ENCODE measurements at regions not wholly inside any gene's neighbourhood (a gene's known extent, or its start where the extent isn't known, plus 50 kb on each side); places are given as distances from the start of the nearest gene placed in this dataset.

DNA sequence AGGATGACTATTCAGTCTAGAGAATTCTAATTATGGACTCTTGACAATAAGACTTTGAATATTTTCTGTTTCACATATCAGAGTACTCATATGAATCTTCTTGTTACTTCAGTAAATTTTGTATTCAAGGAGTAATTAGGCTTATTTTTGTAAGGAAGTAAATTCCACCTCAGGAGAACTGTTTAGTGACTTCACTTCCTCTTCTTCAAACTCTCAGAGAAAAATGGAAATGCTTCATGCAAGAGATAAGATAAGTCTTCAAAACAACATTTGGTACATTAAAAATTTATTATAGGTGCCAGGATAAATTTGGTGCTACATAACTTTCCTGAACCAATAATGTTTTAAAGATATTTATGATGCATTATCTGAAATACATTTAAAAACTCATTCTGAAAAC lies 1421.9 kb downstream of the PCDH7 start:
- H3K36me3 ChIP-seq, result no peaks in the 10 kb centered on the region
- DNase-seq (ENCODE audit: low spot score in 2 of 2), result no peak
- intact Hi-C loops (cut with DNase I; ENCODE audit: low total_unique reads), result no loop called here
- H3K4me3 ChIP-seq, result no peak overlapping the region
- H3K27ac ChIP-seq, result no peak overlapping the region
- TF ChIP-seq POLR2AphosphoS5 (IDR thresholded peaks at IDR 0.05) (no peak), POLR2A (IDR thresholded peaks at IDR 0.05) (no peak)
- TF ChIP-seq, protein P1, sequence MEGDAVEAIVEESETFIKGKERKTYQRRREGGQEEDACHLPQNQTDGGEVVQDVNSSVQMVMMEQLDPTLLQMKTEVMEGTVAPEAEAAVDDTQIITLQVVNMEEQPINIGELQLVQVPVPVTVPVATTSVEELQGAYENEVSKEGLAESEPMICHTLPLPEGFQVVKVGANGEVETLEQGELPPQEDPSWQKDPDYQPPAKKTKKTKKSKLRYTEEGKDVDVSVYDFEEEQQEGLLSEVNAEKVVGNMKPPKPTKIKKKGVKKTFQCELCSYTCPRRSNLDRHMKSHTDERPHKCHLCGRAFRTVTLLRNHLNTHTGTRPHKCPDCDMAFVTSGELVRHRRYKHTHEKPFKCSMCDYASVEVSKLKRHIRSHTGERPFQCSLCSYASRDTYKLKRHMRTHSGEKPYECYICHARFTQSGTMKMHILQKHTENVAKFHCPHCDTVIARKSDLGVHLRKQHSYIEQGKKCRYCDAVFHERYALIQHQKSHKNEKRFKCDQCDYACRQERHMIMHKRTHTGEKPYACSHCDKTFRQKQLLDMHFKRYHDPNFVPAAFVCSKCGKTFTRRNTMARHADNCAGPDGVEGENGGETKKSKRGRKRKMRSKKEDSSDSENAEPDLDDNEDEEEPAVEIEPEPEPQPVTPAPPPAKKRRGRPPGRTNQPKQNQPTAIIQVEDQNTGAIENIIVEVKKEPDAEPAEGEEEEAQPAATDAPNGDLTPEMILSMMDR (IDR thresholded peaks at IDR 0.05), result no peak
- no peaks in the 10 kb centered on the region for H3K4me1 ChIP-seq
- no peaks in the 10 kb centered on the region for H3K27me3 ChIP-seq
- H3K9me3 ChIP-seq, result no peaks in the 10 kb centered on the region

DNA sequence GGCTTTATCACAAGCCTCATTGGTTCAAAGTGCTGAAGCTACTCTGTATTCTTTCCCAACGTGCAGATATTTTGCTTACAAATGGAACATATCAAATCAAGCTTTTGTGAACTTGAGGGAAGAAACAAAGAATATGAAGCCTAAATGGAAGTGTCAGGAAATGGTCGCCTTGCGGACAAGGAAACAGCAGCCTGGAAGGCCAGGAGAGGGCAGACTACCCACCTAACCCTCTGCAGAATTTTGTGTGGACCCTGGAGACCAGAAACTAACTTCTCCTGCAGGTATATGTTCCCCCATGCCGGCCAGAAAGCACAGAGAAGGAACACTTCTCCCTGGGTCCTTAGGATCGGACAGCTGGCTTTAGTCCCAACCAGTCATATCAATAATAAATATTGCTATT lies 1425.8 kb downstream of the PCDH7 start:
- DNase-seq (ENCODE audit: low spot score in 2 of 2), result no peak
- no peaks in the 10 kb centered on the region for H3K27me3 ChIP-seq
- intact Hi-C loops (cut with DNase I; ENCODE audit: low total_unique reads), result no loop called here
- no peak overlapping the region for H3K4me3 ChIP-seq
- no peaks in the 10 kb centered on the region for H3K4me1 ChIP-seq
- no peaks in the 10 kb centered on the region for H3K36me3 ChIP-seq
- TF ChIP-seq, protein P1 (IDR thresholded peaks at IDR 0.05), result no peak
- TF ChIP-seq POLR2AphosphoS5 (IDR thresholded peaks at IDR 0.05) (no peak), POLR2A (IDR thresholded peaks at IDR 0.05) (no peak)
- no peak overlapping the region for H3K27ac ChIP-seq
- no peaks in the 10 kb centered on the region for H3K9me3 ChIP-seq

DNA sequence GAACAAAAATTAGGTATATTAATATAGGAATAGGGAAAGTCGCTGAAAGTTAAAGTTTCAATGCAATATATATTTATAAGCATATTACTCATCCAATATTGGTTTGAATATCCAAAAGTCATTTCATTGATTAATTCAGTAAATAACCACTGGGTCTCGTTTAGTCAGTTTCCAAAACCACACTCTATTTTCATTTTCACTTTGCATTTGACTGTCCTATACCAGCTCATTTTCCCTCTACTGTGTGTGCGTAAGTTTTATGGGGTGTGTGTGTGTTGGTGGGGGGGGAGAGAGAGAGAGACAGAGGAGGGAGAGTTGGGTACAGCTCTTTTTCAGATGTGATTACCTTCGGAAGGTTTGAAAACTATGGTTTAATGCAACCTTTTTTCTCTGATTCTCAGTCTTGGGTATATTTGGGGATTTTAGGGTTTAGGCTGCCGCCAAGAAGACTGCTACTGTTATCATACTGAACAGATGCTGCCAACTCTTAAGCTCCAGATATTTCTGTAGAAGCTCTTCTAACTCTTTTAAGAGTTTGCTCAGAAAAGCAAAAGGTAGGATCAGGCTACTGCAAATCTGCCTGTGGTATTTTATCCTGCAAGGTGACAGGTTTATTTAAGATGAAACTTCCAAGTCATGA lies 1427.4 kb downstream of the PCDH7 start:
- Histone ChIP-seq H3K27me3 (no peaks in the 10 kb centered on the region), H3K4me1 (no peaks in the 10 kb centered on the region), H3K4me3 (peak overlapping the region in 1 of 3 donors; percentile 31), H3K9me3 (no peaks in the 10 kb centered on the region), H3K36me3 (no peaks in the 10 kb centered on the region), H3K27ac (no peak overlapping the region)
- no peak for DNase-seq (ENCODE audit: low spot score in 2 of 2)
- no peak for TF ChIP-seq POLR2A (IDR thresholded peaks at IDR 0.05)
- no peak for TF ChIP-seq POLR2AphosphoS5 (IDR thresholded peaks at IDR 0.05)
- intact Hi-C loops (cut with DNase I; ENCODE audit: low total_unique reads), result no loop called here

DNA sequence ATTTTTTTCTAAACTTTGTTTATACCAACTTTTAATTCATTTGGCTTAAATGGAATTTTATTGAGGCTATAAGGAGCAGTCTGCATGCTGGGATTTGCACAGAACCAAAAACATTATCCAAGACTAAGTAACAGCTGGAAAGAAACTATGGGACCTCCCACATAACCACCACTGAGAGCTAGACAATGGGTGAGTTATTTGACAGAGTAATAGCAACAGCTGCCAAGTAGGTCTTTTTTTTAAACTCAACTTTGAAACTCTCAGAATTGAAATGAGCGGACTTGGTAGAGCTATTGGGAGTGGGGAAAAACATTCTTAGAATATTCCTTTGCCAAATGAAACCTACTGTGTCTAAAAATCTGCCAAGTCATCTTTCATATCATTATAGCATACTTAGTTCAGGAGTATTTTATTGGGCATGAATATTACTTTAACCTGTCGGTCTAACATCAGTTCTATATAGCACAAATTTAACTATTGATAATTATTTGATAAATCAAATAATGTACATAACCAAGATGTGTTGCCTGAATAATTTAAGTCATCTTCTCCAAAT lies 1428.0 kb downstream of the PCDH7 start:
- DNase-seq (ENCODE audit: low spot score in 2 of 2), result no peak
- Histone ChIP-seq H3K4me3 (no peak overlapping the region), H3K27ac (no peak overlapping the region)

DNA sequence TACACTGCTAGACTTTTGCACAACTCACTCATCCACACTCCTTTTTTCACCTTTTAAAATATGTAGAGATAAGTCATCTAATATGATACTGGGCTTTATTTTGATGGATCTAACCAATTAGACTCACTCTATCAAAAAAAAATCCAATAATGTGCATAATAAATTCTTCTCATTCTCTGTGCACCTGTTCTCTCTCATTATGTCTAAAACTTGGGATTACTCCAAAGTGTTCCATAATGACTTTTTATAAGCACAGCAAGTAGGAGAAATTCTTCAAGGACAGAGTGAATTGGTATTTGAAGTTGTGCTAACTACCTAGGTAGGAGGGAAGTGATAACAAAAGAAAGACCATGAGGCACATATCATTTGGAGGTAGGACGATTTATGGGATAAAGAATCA lies 1438.8 kb downstream of the PCDH7 start:
- intact Hi-C loops (cut with DNase I; ENCODE audit: low total_unique reads), result no loop called here
- DNase-seq (ENCODE audit: low spot score in 2 of 2), result no peak
- Histone ChIP-seq H3K4me1 (no peaks in the 10 kb centered on the region), H3K9me3 (no peaks in the 10 kb centered on the region), H3K36me3 (no peaks in the 10 kb centered on the region), H3K27ac (no peak overlapping the region), H3K4me3 (no peak overlapping the region), H3K27me3 (no peaks in the 10 kb centered on the region)
- no peak for TF ChIP-seq POLR2A (IDR thresholded peaks at IDR 0.05)
- TF ChIP-seq, protein P1 (IDR thresholded peaks at IDR 0.05), result no peak
- TF ChIP-seq POLR2AphosphoS5 (IDR thresholded peaks at IDR 0.05), result no peak

More for the DNA sequence above, 1428.0 kb downstream of the PCDH7 start:
- intact Hi-C loops (cut with DNase I; ENCODE audit: low total_unique reads), result no loop called here
- TF ChIP-seq POLR2AphosphoS5 (IDR thresholded peaks at IDR 0.05), result no peak
- TF ChIP-seq, protein P1 (IDR thresholded peaks at IDR 0.05), result no peak
- TF ChIP-seq POLR2A (IDR thresholded peaks at IDR 0.05), result no peak
- no peaks in the 10 kb centered on the region for H3K27me3 ChIP-seq
- H3K9me3 ChIP-seq, result no peaks in the 10 kb centered on the region
- no peaks in the 10 kb centered on the region for H3K4me1 ChIP-seq
- H3K36me3 ChIP-seq, result no peaks in the 10 kb centered on the region
